Fibroblast of mammary gland (primary cell): ENCODE measurements at regions not wholly inside any gene's neighbourhood (a gene's known extent, or its start where the extent isn't known, plus 50 kb on each side); places are given as distances from the start of the nearest gene placed in this dataset.
"Not testable (repeated sequence)": the region's sequence is repeated elsewhere in the genome, so short reads cannot be mapped to it uniquely, and the experiment has no call there.

Experiments
- DNase-seq: peaks from one replicate; pipeline ENCODE4 v3.0.0-alpha.2; 2010; ENCODE audit warnings: low read depth
- H3K4me3 ChIP-seq: 2 replicates; pipeline ENCODE4 v1.5.1; 2011; ENCODE audit warnings: low read depth, mild to moderate bottlenecking, low read length, moderate library complexity; ENCODE audit not compliant: control insufficient read depth
- TF ChIP-seq, protein P1 (sequence below): conservative IDR thresholded peaks from 2 replicates; pipeline ENCODE4 v1.5.1; 2011; ENCODE audit warnings: low read depth, low read length, inconsistent platforms; ENCODE audit not compliant: control insufficient read depth, insufficient read depth

DNA sequence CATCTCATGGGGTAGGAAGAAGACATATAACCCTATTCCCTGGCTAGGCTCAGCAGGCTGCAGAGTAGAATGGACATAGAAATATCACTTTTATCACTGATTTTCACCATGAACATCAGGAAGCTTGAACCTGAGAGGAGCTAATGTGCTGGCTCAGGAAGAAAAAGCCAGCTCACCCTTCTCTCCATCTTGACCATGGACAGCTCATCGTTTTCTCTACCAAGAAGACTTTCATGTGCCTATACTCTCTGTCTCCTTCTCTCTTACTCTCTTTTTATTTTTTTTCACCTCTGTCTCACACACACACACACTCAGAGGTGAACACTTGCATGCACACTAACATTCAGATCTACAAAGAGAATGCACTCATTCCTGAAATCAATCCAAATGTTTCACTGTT lies 372.8 kb upstream of the CNTNAP5 start:
- TF ChIP-seq, protein P1, sequence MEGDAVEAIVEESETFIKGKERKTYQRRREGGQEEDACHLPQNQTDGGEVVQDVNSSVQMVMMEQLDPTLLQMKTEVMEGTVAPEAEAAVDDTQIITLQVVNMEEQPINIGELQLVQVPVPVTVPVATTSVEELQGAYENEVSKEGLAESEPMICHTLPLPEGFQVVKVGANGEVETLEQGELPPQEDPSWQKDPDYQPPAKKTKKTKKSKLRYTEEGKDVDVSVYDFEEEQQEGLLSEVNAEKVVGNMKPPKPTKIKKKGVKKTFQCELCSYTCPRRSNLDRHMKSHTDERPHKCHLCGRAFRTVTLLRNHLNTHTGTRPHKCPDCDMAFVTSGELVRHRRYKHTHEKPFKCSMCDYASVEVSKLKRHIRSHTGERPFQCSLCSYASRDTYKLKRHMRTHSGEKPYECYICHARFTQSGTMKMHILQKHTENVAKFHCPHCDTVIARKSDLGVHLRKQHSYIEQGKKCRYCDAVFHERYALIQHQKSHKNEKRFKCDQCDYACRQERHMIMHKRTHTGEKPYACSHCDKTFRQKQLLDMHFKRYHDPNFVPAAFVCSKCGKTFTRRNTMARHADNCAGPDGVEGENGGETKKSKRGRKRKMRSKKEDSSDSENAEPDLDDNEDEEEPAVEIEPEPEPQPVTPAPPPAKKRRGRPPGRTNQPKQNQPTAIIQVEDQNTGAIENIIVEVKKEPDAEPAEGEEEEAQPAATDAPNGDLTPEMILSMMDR: no peak
- H3K4me3 ChIP-seq: no peak overlapping the region
- no peak for DNase-seq

DNA sequence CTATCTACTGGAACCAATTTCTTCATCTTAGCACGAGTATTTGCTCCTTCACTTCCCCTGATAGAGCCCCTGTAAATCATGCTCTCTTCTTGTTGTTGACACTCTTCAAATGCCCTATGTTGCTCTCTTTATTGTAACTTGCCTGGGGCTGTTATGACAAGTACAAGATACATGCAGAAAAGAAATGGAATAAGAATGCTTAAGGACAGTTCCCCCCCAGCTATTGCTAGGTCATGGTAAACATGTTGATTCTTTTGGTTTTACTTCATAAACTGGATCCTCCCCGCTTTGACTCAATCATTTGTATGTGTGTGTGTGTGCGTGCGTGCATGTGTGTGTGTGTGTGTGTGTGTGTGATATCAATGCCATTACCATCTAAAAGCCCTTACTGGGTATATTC lies 368.5 kb upstream of the CNTNAP5 start:
- no peak for DNase-seq
- H3K4me3 ChIP-seq: no peak overlapping the region
- TF ChIP-seq, protein P1: no peak

DNA sequence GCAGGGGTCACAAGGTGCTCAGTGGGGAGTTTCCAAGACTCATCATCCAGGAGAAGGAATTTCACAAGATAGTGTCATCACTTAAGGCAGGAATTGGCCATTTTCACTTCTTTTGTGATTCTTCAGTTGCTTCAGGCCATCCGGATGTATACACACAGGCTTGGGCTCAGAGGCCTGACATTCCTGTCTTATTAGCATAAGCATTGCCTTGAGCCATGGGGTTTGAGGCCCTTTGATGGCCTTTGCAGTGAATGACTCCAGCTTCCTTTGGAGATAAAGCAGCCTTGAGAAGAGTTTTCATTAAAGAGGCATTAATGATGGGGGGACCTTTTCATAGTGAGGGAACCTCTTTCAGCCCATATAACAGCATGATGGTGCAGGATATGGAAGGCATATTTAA lies 366.0 kb upstream of the CNTNAP5 start:
- no peak for DNase-seq
- TF ChIP-seq, protein P1: no peak
- H3K4me3 ChIP-seq: no peak overlapping the region

DNA sequence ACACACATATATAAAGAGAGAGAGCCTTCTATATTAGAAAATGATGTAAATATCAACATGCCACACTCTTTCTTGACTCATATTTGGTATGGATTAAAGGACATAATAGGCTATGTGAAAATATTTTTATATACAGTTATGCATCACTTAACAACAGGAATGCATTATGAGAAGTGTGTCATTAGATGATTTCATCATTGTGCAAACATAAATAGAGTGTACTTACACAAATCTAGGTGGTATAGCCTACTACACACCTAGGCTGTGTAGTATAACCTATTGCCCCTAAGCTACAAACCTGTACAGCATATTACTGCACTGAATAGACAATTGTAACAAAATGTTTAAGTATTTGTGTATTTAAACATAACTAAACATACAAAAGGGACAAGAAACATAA lies 354.8 kb upstream of the CNTNAP5 start:
- no peak for DNase-seq
- TF ChIP-seq, protein P1: no peak

DNA sequence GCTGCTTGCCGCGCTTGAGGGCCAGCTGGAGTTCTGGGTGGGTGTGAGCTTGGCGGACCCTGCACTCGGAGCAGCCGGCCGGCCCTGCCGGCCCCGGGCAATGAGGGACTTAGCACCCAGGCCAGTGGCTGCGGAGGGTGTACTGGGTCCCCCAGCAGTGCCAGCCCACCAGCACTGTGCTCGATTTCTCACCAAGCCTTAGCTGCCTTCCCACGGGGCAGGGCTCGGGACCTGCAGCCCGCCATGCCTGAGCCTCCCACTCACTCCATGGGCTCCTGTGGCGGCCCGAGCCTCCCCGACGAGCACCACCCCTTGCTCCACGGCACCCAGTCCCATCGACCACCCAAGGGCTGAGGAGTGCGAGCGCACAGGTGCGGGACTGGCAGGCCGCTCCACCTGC lies 341.3 kb upstream of the CNTNAP5 start:
- H3K4me3 ChIP-seq, DNase-seq: not testable (repeated sequence)

More for the DNA sequence above, 354.8 kb upstream of the CNTNAP5 start:
- no peak overlapping the region for H3K4me3 ChIP-seq

DNA sequence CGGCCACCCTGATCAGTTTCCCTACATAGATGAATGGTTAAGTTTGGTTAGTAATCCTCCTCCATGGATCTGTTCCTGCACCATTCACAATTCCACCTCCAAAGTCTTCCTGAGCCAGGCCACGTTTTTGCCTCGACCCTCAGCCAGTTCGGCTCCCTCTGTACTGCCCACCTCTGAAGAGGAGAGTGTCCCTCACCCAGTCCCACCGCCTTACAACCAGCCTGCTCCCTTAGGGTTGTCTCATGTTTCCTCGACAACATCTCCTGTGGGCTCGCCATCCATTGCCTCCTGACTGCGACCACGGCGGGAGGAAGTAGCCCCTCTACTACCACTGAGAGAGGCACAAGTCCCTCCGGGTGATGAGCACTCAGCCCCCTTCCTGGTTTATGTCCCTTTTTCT lies 338.0 kb upstream of the CNTNAP5 start:
- TF ChIP-seq, protein P1: no peak
- no peak for DNase-seq
- no peak overlapping the region for H3K4me3 ChIP-seq

DNA sequence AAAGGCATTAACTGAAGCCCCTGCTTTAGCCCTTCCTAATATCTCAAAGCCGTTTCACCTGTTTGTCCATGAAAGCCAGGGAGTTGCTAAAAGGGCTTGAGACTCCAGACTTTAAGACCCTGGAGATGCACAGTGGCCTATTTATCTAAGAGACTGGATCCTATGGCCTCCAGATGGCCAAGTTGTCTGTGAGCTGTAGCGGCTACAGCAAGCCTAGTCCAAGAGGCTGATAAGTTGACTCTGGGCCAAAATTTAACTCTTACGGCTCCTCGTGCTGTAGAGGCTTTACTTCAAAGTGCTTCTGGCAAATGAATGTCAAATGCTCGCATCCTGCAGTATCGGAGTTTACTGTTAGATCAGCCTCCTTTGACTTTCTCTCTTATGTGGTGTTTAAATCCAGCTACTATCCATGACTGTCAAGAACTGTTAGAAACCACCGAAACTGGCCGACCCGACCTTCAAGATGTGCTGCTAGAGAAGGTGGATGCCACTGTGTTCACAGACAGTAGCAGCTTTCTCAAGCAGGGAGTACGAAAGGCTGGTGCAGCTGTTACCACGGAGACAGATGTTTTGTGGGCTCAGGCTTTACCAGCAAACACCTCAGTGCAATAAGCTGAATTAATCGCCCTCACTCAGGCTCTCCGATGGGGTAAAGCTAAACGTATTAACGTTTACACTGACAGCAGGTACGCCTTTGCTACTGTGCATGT lies 336.7 kb upstream of the CNTNAP5 start:
- no peak overlapping the region for H3K4me3 ChIP-seq
- no peak for DNase-seq
- TF ChIP-seq, protein P1: no peak
